B cell (primary cell): ENCODE measurements at regions not wholly inside any gene's neighbourhood (a gene's known extent, or its start where the extent isn't known, plus 50 kb on each side); places are given as distances from the start of the nearest gene placed in this dataset.

Source experiments
- ATAC-seq: fragments of 200-7000 bp; cut with Tn5 transposase; one replicate; pipeline ENCODE4 v1.10.0; 2021; ENCODE audit warnings: low read depth, mild to moderate bottlenecking, moderate number of reproducible peaks, moderate library complexity
- CTCF ChIA-PET: fragments of 350-600 bp; sonication (Branson Sonifier 250); formaldehyde crosslinking; loops from one replicate; lab custom pipeline; 2021; ENCODE audit warnings: antibody characterized with exemption, inconsistent platforms; lab: Charles Lee
- POLR2A ChIA-PET: fragments of 350-600 bp; sonication (Branson Sonifier 250); formaldehyde crosslinking; loops from one replicate; lab custom pipeline; 2021; ENCODE audit warnings: antibody characterized with exemption; lab: Charles Lee
- DNase-seq: peaks from one replicate; pipeline ENCODE4 v3.0.0; 2013
- H2AFZ ChIP-seq: 2 replicates; pipeline ENCODE4 v1.6.1; 2012; ENCODE audit warnings: mild to moderate bottlenecking, low read depth, low read length; ENCODE audit not compliant: insufficient read depth, poor library complexity, severe bottlenecking
- H3K27ac ChIP-seq, 2 donors: 1 replicate in 1 of 2; 2 replicates in 1 of 2; pipeline ENCODE4 v1.5.1; 2012 to 2013; ENCODE audit warnings: low read length in 2 of 2, mild to moderate bottlenecking in 2 of 2, moderate library complexity in 1 of 2
- H3K27me3 ChIP-seq, 4 experiments: fragments of 200-600 bp in 1 of 4; sonication (generic) in 1 of 4; replicated peaks in 1 of 4; 1 replicate in 2 of 4; 2 replicates in 2 of 4; pipeline versions ENCODE4 v1.6.1 to v1.7.0; 2013 to 2016; ENCODE audit warnings: low read length in 3 of 4, mild to moderate bottlenecking in 2 of 4, mixed read lengths in 1 of 4, moderate library complexity in 1 of 4; ENCODE audit not compliant: insufficient read depth in 4 of 4, control insufficient read depth in 3 of 4; ENCODE audit errors: control extremely low read depth in 1 of 4
- H3K36me3 ChIP-seq, 2 experiments: replicated peaks in 1 of 2; 1 replicate in 1 of 2; 2 replicates in 1 of 2; pipeline versions ENCODE4 v1.6.1 to v1.7.1; 2013; ENCODE audit warnings: low read length in 1 of 2; ENCODE audit not compliant: insufficient read depth in 2 of 2, control insufficient read depth in 1 of 2; ENCODE audit errors: control extremely low read depth in 1 of 2, extremely low read depth in 1 of 2
- H3K4me1 ChIP-seq, 2 donors: fragments of 200-600 bp in 1 of 2; sonication (generic) in 1 of 2; 1 replicate in 1 of 2; 2 replicates in 1 of 2; pipeline versions ENCODE4 v1.5.1 to v1.6.1; 2013 to 2017; ENCODE audit warnings: low read length in 2 of 2; ENCODE audit not compliant: control insufficient read depth in 2 of 2, insufficient read depth in 2 of 2
- H3K4me2 ChIP-seq: replicated peaks from 2 replicates; pipeline ENCODE3; 2012; ENCODE audit warnings: mild to moderate bottlenecking, low read depth, low read length; ENCODE audit not compliant: poor library complexity, severe bottlenecking
- H3K4me3 ChIP-seq, 5 experiments: fragments of 200-600 bp in 1 of 5; sonication (generic) in 1 of 5; 1 replicate in 3 of 5; 2 replicates in 2 of 5; pipeline versions ENCODE4 v1.5.1 to v1.7.0; 2011 to 2016; ENCODE audit warnings: low read length in 4 of 5, mild to moderate bottlenecking in 4 of 5, low read depth in 2 of 5, control low read depth in 1 of 5, moderate library complexity in 1 of 5; ENCODE audit not compliant: insufficient read depth in 1 of 5; ENCODE audit errors: control extremely low read depth in 1 of 5, extremely low read depth in 1 of 5
- H3K79me2 ChIP-seq: fragments of 200-600 bp; sonication (generic); one replicate; pipeline ENCODE4 v1.6.0; 2016; ENCODE audit warnings: low read length; ENCODE audit not compliant: control insufficient read depth, insufficient read depth
- H3K9ac ChIP-seq: fragments of 200-600 bp; sonication (generic); 2 replicates; pipeline ENCODE4 v1.6.1; 2017; ENCODE audit warnings: mild to moderate bottlenecking, low read length, moderate library complexity
- H3K9me3 ChIP-seq, 3 donors: one replicate each; pipeline versions ENCODE4 v1.6.1 to v1.7.1; 2013; ENCODE audit warnings: low read length in 2 of 3; ENCODE audit not compliant: control insufficient read depth in 2 of 3, insufficient read depth in 1 of 3; ENCODE audit errors: control extremely low read depth in 1 of 3
- H4K20me1 ChIP-seq: 2 replicates; pipeline ENCODE4 v1.6.0; 2012; ENCODE audit warnings: mild to moderate bottlenecking, low read length; ENCODE audit not compliant: insufficient read depth, control insufficient read depth, poor library complexity, severe bottlenecking
- H3K27ac Mint-ChIP-seq: one replicate; pipeline ENCODE4 v1.8.0; 2021; ENCODE audit warnings: mixed read lengths
- H3K27me3 Mint-ChIP-seq: one replicate; pipeline ENCODE4 v1.8.0; 2021; ENCODE audit warnings: mixed read lengths
- H3K4me1 Mint-ChIP-seq: one replicate; pipeline ENCODE4 v1.8.0; 2021; ENCODE audit warnings: mixed read lengths
- H3K4me3 Mint-ChIP-seq: one replicate; pipeline ENCODE4 v1.8.0; 2021; ENCODE audit warnings: mixed read lengths
- H3K9me3 Mint-ChIP-seq: one replicate; pipeline ENCODE4 v1.8.0; 2022; ENCODE audit warnings: mixed read lengths; ENCODE audit not compliant: insufficient read depth
- EZH2 ChIP-seq: IDR thresholded peaks from 2 replicates; pipeline ENCODE4 v1.6.1; 2012; ENCODE audit warnings: borderline replicate concordance, low read depth, mild to moderate bottlenecking, moderate library complexity, low read length; ENCODE audit not compliant: insufficient read depth, poor library complexity, severe bottlenecking
- WGBS: methylation state at CpG from one replicate; pipeline ENCODE4 v1.1.5; 2013; ENCODE audit warnings: missing lambda C conversion rate; ENCODE audit not compliant: insufficient coverage; 5-methylcytosine and 5-hydroxymethylcytosine counted together
- intact Hi-C: fragments of 100-400 bp; cut with micrococcal nuclease; formaldehyde crosslinking; loops from one replicate; pipeline ENCODE4 v1.10.0; 2022
- TF ChIP-seq, protein P1 (sequence below): fragments of 200-600 bp; IDR thresholded peaks from one replicate; pipeline ENCODE4 v1.8.0; 2022; ENCODE audit warnings: antibody characterized with exemption, mild to moderate bottlenecking

GRCh38 chr5:43985411-43985810 lies 382.4 kb downstream of the NNT start:
- Histone ChIP-seq H3K4me3 (no peak overlapping the region), H3K27me3 (no peaks in the 10 kb centered on the region), H3K79me2 (no peaks in the 10 kb centered on the region), H3K4me2 (no peak overlapping the region), H3K36me3 (no peaks in the 10 kb centered on the region), H3K4me1 (no peaks in the 10 kb centered on the region), H2AFZ (no peak overlapping the region), H4K20me1 (no peaks in the 10 kb centered on the region), H3K27ac (no peak overlapping the region), H3K9ac (no peak overlapping the region), H3K9me3 (peaks cover 0 to 11% (median 0%) of the 10 kb centered on the region in 3 donors)
- DNase-seq (no peak), ATAC-seq (no peak)
- Mint-ChIP-seq H3K9me3 (peaks cover 5% of the 10 kb centered on the region), H3K4me3 (no peak overlapping the region), H3K27me3 (no peaks in the 10 kb centered on the region), H3K4me1 (no peaks in the 10 kb centered on the region), H3K27ac (no peak overlapping the region)
- intact Hi-C loops: no loop called here
- CTCF ChIA-PET: no interaction called here
- POLR2A ChIA-PET: no interaction called here
- TF ChIP-seq, protein P1, sequence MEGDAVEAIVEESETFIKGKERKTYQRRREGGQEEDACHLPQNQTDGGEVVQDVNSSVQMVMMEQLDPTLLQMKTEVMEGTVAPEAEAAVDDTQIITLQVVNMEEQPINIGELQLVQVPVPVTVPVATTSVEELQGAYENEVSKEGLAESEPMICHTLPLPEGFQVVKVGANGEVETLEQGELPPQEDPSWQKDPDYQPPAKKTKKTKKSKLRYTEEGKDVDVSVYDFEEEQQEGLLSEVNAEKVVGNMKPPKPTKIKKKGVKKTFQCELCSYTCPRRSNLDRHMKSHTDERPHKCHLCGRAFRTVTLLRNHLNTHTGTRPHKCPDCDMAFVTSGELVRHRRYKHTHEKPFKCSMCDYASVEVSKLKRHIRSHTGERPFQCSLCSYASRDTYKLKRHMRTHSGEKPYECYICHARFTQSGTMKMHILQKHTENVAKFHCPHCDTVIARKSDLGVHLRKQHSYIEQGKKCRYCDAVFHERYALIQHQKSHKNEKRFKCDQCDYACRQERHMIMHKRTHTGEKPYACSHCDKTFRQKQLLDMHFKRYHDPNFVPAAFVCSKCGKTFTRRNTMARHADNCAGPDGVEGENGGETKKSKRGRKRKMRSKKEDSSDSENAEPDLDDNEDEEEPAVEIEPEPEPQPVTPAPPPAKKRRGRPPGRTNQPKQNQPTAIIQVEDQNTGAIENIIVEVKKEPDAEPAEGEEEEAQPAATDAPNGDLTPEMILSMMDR: no peak
- no CpG with 5 or more reads among the region's 3 CpGs for WGBS

DNA sequence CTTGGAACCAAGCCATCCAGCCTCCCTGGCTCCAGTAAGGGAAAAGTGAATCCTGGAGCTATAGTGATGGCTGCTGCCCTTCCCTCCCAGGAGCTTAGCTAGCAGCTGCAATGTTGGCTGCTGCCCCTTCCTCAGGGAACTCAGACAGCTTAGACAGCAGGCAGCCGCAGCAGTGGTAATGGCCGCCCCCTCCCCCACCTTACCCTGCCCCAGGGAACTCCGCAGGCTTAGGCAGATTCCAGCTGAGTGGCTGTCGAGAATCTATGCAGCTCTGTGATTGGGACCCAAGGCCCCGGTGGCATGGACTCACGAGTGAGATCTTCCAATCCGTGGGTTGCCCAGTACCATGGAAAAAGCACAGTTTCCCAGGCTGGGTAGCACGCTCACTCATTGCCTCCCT lies 378.6 kb downstream of the NNT start:
- no peaks in the 10 kb centered on the region for H3K36me3 ChIP-seq
- no peak overlapping the region for H3K27ac ChIP-seq
- H3K9me3 Mint-ChIP-seq: peaks cover 7% of the 10 kb centered on the region
- peaks cover 0 to 11% (median 0%) of the 10 kb centered on the region in 3 donors for H3K9me3 ChIP-seq
- no peak overlapping the region for H3K9ac ChIP-seq
- no peaks in the 10 kb centered on the region for H3K27me3 Mint-ChIP-seq
- H3K79me2 ChIP-seq: no peaks in the 10 kb centered on the region
- H3K4me1 ChIP-seq: no peaks in the 10 kb centered on the region
- ATAC-seq: no peak
- TF ChIP-seq EZH2: no peak
- TF ChIP-seq, protein P1: no peak
- POLR2A ChIA-PET: no interaction called here
- DNase-seq: no peak
- H3K4me1 Mint-ChIP-seq: no peaks in the 10 kb centered on the region
- intact Hi-C loops: no loop called here
- no peaks in the 10 kb centered on the region for H3K27me3 ChIP-seq
- no peaks in the 10 kb centered on the region for H4K20me1 ChIP-seq
- H2AFZ ChIP-seq: no peak overlapping the region
- no peak overlapping the region for H3K27ac Mint-ChIP-seq
- 90% methylated on average over 8 of the region's 8 CpGs for WGBS
- H3K4me2 ChIP-seq: no peak overlapping the region
- no peak overlapping the region for H3K4me3 Mint-ChIP-seq
- H3K4me3 ChIP-seq: no peak overlapping the region
- CTCF ChIA-PET: no interaction called here
